Right ventricle myocardium superior (tissue), 1 donor: ENCODE measurements at regions not wholly inside any gene's neighbourhood (a gene's known extent, or its start where the extent isn't known, plus 50 kb on each side); places are given as distances from the start of the nearest gene placed in this dataset.
"Not testable (repeated sequence)": the region's sequence is repeated elsewhere in the genome, so short reads cannot be mapped to it uniquely, and the experiment has no call there.

Experiments used
- ATAC-seq: fragments of 200-7000 bp; cut with Tn5 transposase; one replicate; pipeline ENCODE4 v1.9.1; 2020; ENCODE audit warnings: mild to moderate bottlenecking; ENCODE audit not compliant: poor library complexity
- DNase-seq: peaks from one replicate; pipeline ENCODE4 v3.0.0-alpha.2; 2020
- intact Hi-C: fragments of 100-400 bp; cut with DNase I; formaldehyde crosslinking; loops from one replicate; pipeline ENCODE4 v1.11.2; 2022
- donor health status: DM: no; HTN: yes; CAD: no; lungs with severe emphysema.

DNA sequence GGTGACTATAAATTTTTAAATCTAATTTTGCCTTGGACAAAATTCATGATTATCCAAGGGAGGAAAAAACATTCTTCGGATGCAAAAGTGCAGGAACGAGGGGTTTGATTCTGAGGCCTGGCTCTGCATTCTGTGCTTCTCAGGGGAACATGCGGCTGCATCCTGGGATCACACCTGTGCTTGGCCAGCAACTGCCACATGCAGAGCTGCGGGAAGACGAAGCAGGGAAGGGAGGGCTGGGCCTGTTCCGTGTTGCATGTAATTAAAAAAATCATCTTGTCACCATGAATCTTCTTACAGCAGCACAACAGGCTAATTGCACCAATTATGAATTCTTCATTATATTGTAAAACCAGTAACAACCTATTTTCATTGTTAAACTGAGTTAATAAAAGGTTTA is 158.0 kb upstream of the ALKAL2 start:
- intact Hi-C loops = no loop called here
- ATAC-seq (no peak), DNase-seq (no peak)

DNA sequence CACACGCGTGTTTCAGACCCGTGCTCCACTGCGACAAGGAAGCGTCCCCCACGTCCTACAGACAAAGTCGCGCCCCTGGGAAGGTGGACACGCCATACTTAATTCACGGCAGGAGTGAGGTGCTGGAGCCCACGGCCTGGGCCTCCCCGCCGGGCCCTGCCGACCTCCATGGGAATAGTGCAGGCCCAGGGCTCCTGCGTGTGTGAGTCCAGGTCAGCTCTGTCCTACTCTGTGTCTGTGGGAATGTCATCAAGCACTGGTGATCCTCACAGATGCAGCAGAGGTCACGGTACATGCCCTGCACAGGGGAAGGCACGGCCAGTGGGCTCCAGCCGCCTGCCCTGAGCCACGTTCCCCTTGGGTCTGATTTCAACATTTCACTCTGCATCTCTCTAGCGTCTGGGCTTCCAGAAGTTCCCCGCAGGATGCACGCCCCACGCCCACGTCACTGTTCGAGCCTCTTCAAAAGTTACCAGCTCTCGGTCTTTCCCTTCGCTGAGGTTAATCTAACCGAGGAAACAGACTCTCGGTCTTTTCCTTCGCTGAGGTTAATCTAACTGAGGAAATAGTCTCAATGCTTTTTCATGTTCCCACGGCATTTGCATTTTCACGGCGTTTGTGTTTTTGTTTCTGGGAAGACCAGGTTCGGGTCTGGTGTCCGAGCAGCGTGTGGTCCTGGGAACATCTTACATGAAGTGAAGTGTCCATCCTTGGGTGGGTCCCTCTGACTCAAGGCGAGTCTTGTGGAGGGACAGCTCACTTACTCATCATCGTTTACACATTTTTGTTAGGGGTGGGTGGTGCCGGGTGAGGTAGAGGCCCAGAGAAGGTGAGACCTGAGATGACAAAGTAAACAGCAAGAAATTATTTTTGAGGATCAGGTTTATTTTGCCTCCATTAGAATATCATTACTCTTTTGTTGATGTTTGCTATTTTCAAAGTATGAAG is 157.3 kb upstream of the ALKAL2 start:
- DNase-seq (no peak), ATAC-seq (no peak)
- intact Hi-C loops = no loop called here

DNA sequence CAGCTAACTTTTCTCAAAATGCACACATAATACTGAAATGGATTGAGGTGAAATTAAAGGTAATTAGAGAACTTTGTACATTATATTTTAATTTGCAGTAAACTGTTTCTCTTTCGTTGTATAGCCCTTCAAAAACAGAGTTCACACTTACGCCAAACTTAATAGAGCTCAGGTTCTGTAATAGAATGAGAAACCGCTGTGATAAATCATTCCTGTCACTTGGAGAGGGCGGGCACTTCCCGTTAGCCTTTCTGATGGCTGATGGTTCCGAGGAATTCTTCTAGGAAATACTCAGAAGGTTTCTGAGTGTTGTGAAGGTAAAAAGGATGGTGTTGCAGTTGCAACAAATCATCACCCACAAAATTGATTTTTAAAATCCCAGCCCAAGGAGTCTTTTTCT is 155.8 kb upstream of the ALKAL2 start:
- intact Hi-C loops = no loop called here
- DNase-seq (no peak), ATAC-seq (no peak)

DNA sequence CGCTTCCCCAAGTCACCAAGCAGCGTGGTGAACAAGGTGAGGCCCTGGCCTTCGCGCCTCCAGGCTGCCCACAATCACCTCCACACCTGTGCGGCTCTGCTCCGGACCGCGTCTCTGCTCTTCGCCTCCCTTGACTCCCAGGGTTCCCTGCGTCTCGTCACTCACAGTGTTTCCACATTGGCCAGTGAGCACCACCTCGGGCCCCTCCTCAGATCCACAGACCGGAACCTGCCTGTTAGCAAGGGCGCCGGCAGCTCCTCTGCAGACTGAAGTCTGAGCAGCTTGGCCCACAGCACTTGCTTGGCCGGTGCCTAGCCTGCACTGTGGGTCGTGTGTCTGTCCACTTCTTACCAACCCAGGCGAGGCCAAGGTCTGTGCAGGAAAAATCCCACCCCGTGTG is 155.3 kb upstream of the ALKAL2 start:
- no peak for DNase-seq
- no peak for ATAC-seq

DNA sequence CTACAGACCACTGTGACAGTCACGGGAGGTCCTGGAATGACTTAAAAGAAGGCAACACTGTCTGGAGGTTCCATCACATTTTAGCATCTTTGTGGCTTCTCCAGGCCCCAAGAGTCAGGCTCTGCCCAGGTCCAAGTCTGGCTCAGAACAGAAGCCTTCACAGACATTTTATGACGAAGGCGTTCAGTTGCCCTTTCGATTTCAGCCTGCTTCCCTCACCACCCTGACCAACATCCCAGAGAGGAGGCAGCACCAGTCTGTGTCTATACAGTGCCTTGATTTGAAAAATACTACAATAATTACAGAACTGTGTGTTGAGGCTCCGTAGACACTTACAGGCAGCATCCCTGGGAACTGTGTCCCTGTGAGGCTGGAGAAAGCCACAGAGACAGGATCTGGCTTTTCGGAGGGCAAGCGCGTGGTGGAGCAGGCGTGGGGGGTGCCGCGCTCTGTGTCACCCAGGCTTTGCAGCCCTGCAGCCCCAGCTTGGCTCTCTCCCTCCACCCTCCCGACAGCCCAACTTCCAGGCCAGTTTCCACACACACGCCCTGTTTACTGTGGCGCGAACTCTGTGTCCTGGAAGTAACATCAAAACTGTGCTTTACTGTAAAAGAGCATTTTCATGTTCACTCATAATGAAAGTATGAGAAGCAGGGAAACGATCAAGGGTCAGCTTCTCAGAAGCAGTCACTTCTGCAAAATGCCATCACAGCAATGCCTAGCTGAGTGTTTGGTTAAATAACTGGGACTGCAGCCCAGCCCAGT is 153.5 kb upstream of the ALKAL2 start:
- ATAC-seq (no peak), DNase-seq (no peak)
- intact Hi-C loops = no loop called here

More for the DNA sequence above, 155.3 kb upstream of the ALKAL2 start:
- intact Hi-C loops = no loop called here

DNA sequence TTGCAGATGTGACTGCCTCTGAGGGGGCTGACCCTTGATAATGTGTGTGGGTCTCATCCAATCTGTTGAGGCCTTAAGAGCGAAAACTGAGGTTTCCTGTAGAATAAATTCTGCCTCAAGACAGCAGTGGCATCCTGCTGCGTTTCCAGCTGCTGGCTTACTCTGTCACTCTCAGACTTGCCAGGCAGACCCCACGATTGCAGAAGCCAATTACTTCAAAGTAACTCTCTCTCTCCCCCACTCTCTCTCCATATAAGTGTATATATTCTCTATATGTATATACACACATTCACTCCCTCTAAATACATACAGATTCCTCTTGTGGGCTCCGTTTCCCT is 152.5 kb upstream of the ALKAL2 start:
- no peak for ATAC-seq
- no peak for DNase-seq
- intact Hi-C loops = no loop called here

DNA sequence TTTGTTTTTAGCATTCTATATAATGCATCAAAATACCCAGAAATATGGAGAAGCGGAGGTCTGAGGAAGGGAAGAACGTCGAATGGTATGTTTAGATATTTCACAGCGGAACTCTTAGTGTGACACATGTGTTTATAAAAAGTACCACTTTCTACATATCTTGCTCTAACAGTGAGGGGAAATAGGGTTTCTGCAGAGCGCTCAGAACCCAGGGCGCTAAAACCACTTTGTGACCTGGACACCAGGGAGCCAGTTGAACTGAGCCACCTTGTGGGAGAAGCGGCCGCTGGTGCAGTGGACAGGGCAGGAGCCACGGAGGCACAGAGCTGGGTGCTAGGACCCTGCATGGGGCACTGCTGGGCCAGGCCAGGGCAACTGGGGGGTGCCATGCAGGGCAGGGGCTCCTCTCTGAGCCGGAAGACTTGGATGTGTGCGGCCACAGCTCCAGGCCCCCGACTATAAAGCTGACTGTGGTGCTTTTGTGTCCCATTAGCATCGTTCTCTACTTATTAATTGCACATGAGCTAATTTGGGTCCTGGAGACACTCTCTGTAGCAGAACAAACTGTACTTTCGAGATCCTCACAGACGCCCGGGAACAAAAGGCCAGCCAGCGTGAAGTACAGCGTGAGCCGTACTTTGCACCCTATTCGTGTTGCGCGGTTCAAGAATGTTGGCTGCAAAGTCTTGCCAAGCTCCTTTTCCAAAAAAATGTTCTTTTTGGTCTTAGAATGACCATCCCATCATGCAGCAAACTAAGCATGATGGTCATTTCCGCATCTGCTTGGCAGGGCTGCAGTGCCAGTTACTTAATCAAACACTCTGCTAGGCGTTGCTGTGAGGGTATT is 151.9 kb upstream of the ALKAL2 start:
- DNase-seq = no peak
- intact Hi-C loops = no loop called here
- ATAC-seq = no peak

DNA sequence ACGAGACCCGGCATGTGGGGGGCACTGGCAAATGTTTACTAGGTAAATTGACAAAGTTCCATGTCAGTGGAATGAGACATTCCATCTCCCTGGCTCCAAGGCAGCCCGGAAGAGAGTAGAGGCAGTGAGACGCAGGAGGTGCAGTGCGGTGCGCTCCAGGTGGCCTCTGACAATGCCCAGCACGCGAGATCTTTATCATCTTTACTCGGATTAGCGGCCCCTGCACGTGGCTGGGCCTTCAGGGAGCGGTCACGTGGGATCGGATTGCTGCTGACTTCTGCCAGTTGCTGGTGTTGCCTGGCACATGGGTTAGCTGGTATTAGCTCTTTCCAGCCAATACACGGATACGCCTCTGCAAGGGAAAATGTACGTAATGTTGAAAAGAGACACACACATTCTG is 151.2 kb upstream of the ALKAL2 start:
- DNase-seq (no peak), ATAC-seq (no peak)
- intact Hi-C loops = no loop called here

DNA sequence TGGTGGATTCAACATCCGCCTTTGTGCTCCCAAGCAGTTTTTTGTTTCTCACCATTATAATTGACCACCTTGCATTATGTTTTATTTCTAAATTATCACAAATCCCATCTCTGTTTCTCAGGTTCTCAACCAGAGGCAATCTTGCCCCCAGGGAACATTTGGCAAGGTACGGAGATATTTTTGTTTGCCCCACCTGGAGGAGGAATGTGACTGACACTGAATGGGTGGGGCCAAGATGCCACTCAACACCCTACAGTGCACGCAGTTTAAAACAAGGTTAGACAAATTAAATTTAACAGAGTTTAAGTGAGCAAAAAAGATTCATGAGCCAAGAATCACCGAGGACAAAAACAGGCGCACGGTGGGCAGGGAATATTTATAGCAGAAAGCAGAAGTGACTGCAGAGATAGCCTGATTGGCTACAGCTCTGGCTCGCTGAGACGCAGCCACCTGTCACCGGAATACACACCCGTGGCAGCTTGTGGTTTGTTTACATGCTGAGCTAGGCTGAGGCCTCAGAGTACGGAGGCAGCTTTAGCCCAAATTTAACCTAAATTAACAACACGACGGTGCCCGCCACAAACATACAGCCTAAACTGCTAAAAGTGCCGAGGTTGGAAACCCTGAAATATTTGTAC is 150.0 kb upstream of the ALKAL2 start:
- intact Hi-C loops = no loop called here
- DNase-seq (no peak), ATAC-seq (no peak)

DNA sequence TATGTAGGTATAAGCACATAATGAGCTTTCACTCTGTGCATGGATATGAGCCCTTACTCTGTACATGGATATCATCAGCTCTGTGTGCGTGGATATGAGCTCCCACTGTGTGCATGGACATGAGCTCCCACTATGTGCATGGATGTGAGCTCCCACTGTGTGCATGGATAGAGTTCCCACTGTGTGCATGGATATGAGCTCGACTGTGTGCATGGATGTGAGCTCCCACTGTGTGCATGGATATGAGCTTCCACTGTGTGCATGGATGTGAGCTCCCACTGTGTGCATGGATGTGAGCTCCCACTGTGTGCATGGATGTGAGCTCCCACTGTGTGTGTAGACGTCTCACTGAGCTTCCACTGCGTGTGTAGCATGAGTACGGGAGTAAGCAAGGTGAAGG is 149.3 kb upstream of the ALKAL2 start:
- DNase-seq (no peak), ATAC-seq (no peak)
- intact Hi-C loops = no loop called here

DNA sequence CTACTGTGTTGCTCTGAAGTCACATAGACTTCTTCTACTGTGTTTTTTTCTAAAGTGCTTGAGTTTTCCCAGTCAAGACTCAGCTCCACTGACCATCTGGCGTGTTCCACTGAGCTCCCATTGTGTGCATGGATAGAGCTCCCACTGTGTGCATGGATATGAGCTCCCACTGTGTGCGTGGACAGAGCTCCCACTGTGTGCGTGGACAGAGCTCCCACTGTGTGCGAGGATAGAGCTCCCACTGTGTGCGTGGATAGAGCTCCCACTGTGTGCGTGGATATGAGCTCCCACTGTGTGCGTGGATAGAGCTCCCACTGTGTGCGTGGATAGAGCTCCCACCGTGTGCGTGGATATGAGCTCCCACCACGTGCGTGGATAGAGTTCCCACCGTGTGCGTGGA is 148.3 kb upstream of the ALKAL2 start:
- DNase-seq (no peak), ATAC-seq (no peak)
- intact Hi-C loops = no loop called here

DNA sequence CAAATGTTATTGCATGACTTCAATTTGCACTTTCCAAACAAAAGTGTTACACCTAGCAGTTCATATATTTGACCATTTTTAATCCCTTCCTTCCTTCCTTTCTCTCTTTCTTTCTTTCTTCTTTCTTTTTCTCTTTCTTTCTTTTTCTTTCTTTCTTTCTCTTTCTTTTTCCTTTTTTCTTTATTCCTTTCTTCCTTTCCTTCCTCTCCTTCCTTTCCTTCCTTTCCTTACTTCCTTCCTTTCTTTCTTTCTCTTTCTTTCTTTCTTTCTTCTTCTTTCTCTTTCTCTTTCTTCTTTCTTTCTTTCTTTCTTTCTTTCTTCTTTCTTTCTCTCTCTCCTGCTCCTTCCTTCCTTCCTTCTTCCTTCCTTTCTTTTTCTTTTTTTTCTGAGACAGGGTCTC is 146.7 kb upstream of the ALKAL2 start:
- intact Hi-C loops = no loop called here
- ATAC-seq = no peak

DNA sequence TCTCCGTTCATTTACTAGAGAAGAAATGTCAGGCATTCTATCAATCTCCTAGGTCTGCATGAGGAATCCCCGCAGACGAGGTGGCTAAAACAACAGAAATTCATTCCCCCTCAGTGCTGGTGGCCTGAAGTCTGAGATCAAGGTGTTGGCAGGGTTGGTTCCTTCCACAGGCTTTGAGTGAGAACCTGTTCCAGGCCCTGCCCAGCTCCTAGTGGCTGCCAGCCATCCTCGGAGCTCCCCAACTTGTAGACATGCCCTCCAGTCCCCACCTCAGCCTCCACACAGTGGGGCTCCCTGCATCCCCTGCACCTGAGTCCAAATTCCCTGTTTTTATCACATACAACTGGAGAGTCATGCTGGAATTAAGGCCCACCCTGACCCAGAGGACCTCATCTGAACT is 145.3 kb upstream of the ALKAL2 start:
- no peak for ATAC-seq
- no peak for DNase-seq
- intact Hi-C loops = no loop called here

More for the DNA sequence above, 146.7 kb upstream of the ALKAL2 start:
- no peak for DNase-seq

DNA sequence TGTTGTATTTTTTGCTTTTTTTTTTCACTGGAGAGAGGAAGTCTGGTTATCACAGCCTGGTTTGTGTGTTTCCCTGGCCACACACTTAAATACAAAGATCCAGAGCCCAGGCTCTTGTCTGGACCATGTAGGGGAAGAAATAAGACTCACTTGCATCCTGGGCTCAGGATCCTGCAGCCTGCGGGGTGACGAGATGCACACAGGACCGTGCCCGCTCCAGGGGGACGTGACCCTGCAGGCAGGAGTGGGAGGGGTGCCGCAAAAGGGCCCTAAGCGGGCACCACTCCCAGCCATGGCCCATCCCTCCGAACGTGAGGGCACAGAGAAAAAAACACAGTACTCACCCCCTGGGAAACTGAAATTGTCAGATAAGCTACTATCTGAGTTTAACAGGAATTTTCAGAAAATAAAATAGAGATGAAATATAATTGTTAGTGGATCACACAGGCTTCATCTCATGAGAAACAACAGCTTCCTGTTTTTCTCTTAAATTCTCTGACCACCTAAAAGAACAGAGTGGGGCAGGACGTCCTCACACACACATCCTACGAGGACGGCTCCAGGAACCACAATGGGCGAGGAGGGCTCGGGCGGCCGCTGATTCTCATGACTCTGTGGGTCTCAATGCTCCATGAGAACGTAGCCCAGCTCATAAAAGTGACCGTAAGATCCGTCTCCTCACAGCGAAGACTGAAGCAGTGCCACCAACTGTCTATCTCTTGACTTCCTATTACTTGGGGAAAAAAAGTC is 142.6 kb upstream of the ALKAL2 start:
- DNase-seq (no peak), ATAC-seq (no peak)
- intact Hi-C loops = no loop called here

DNA sequence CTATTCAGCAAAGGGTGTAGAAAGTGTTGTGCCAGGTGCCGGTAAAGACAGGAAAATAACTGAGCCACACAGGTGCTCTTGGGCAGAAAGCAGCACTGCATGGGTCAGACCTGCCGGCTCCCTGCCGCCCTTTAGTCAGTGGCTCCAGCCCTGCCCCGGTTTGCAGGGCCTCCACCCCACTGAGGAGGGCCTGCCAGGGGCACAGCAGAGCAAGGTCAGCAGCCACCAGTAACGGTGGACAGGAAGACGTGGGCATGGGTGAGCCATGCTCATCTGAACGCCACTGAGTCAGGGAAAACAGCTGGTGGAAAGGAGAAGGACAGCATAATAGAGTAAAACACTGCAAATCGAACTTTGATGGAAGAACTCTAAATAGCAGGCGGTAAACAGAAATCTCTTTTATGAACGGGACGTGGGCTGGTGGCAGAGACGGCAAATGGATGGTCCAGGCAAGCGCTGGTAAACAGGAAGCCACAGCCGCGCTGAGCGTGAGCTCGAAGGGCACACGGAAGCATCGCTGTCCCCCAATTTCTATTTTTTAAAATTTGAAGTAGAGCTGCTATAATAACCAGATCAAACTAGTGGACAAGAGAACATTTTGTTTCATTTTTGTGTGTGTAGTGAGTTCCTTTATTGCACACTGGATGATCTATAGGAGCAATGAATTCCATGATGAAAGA is 141.8 kb upstream of the ALKAL2 start:
- DNase-seq (no peak), ATAC-seq (no peak)
- intact Hi-C loops = no loop called here

DNA sequence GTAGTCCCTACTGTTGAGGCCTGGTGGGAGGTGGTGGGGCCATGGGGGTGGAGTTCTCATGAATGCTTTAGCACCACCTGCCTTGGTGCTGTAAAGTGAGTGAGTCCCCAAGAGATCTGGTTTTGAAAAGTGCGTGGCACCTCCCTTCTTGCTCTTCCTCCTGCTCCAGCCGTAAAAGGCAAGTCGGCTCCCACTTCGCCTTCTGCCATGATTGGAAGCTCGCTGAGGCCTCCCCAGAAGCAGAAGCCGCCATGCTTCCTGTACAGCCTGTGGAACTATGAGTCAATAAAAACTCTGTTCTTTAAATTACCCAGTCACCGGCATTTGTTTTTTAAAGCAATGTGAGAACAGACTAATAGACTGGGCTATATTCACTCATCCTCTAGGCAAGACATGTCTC is 141.3 kb upstream of the ALKAL2 start:
- intact Hi-C loops = no loop called here
- DNase-seq = no peak
- no peak for ATAC-seq

DNA sequence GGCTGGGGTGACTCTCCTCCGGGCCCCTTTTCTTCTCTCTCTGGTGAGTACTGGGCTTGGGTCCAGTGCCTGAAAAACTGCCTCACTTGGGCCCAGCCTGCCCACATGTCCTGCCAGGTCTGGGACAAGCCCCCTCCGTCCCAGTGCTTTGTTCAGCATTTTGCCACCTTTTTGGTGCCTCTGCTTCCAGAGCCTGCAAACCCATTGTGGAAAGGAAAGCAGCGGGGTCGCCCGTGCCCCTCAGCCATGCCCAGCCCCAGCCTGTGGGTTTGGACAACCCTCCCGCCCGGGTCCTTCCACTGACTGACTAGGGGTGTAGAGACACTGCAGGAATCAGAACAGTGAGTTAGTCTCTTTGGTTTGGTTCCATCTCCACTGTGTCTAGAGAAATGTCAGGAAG is 140.7 kb upstream of the ALKAL2 start:
- DNase-seq (no peak), ATAC-seq (no peak)
- intact Hi-C loops = no loop called here

DNA sequence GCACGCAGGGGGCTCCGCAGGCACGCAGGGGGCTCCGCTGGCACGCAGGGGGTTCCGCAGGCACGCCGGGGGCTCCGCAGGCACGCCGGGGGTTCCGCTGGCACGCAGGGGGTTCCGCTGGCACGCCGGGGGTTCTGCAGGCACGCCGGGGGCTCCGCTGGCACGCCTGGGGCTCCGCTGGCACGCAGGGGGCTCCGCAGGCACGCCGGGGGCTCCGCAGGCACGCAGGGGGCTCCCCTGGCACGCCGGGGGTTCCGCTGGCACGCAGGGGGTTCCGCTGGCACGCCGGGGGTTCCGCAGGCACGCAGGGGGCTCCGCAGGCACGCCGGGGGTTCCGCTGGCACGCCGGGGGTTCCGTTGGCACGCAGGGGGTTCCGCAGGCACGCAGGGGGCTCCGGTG is 138.8 kb upstream of the ALKAL2 start:
- DNase-seq, intact Hi-C loops, ATAC-seq: not testable (repeated sequence)
